Fibroblast of pulmonary artery (primary cell): ENCODE measurements at regions not wholly inside any gene's neighbourhood (a gene's known extent, or its start where the extent isn't known, plus 50 kb on each side); places are given as distances from the start of the nearest gene placed in this dataset.

Source experiments
- DNase-seq: peaks from one replicate; pipeline ENCODE4 v3.0.0-alpha.2; 2010; ENCODE audit warnings: low read depth
- H3K4me3 ChIP-seq: replicated peaks from 2 replicates; pipeline ENCODE4 v1.5.1; 2011; ENCODE audit warnings: low read depth, mild to moderate bottlenecking, control low read depth, low read length, moderate library complexity
- TF ChIP-seq, protein P1 (sequence below): IDR thresholded peaks from 2 replicates; pipeline ENCODE4 v1.5.1; 2011; ENCODE audit warnings: mild to moderate bottlenecking, control low read depth, low read length, inconsistent platforms; ENCODE audit errors: missing control alignments

DNA sequence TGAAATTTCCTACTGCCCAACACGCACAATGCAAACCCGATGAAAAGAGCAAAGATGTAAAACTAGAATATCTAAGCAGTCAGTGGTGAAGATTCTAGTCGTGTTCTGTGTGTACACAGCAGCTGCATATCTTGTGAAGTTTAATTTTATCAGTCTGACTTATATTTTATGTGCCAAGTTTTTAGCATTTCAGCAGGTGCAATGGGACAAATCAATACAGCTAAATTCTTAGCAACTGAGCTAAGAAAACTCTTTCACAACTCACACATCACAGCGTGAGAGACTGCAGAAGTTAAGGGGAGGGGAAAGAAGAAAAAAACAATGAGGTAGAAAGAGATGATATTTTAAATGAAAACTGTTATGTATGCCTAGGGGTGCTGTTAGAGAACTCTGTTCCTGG is 164.9 kb upstream of the NEBL start:
- TF ChIP-seq, protein P1, sequence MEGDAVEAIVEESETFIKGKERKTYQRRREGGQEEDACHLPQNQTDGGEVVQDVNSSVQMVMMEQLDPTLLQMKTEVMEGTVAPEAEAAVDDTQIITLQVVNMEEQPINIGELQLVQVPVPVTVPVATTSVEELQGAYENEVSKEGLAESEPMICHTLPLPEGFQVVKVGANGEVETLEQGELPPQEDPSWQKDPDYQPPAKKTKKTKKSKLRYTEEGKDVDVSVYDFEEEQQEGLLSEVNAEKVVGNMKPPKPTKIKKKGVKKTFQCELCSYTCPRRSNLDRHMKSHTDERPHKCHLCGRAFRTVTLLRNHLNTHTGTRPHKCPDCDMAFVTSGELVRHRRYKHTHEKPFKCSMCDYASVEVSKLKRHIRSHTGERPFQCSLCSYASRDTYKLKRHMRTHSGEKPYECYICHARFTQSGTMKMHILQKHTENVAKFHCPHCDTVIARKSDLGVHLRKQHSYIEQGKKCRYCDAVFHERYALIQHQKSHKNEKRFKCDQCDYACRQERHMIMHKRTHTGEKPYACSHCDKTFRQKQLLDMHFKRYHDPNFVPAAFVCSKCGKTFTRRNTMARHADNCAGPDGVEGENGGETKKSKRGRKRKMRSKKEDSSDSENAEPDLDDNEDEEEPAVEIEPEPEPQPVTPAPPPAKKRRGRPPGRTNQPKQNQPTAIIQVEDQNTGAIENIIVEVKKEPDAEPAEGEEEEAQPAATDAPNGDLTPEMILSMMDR = no peak

GRCh38 chr10:21061184-21061583 is 164.1 kb upstream of the NEBL start:
- TF ChIP-seq, protein P1 = no peak
- no peak overlapping the region for H3K4me3 ChIP-seq
- DNase-seq = no peak

More for the DNA sequence above, 164.9 kb upstream of the NEBL start:
- no peak overlapping the region for H3K4me3 ChIP-seq
- no peak for DNase-seq

GRCh38 chr10:21060626-21061025 is 163.5 kb upstream of the NEBL start:
- no peak for DNase-seq
- no peak overlapping the region for H3K4me3 ChIP-seq
- TF ChIP-seq, protein P1 = no peak

DNA sequence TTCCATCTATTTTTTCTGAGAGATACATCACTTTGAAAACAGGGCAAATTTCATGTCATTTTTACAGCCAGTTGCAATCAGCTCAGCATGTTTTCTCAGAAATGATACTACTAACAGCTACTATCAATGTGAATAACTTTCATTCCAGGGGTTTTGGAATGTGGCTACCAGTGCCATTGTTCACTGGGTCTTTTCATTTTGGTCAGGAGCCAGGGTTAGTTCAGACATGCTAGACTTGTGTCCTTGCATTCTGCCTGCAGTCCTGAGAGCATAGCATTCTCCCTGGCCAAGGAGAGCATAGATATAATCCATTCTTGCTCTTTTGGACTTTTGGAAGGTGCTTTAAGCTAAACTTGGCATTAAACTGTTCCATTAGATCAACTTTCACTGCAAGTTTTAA is 160.9 kb upstream of the NEBL start:
- peak; percentile 57 for DNase-seq
- no peak overlapping the region for H3K4me3 ChIP-seq
- TF ChIP-seq, protein P1 = no peak

DNA sequence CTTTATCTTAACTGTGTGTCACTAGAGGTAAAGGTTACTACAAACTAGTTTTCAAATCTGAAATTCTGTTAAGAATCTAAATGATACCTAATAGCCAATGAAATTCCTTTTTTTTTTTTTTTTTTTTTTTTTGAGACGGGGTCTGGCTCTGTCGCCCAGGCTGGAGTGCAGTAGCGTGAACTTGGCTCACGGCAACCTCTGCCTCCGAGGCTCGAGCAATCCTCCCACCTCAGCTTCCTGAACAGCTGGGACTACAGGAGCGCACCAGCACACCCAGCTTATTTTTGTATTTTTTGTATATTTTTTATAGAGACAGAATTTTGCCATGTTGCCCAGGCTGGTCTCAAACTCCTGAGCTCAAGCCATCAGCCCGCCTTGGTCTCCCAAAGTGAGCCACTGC is 160.3 kb upstream of the NEBL start:
- H3K4me3 ChIP-seq = no peak overlapping the region
- DNase-seq = no peak
- TF ChIP-seq, protein P1 = no peak

- no peak for DNase-seq
- TF ChIP-seq, protein P1 = no peak
- H3K4me3 ChIP-seq = no peak overlapping the region
These were observed 159.3 kb upstream of the NEBL start for GRCh38 chr10:21056461-21056860.

- no peak overlapping the region for H3K4me3 ChIP-seq
- TF ChIP-seq, protein P1 = no peak
- DNase-seq = no peak
These were observed 158.4 kb upstream of the NEBL start for GRCh38 chr10:21055339-21056135.
